Stimulated activated CD4-positive, alpha-beta T cell treated with anti-CD3 and anti-CD28 coated beads, TNF-alpha, amount 100 ng/mL, for 48 hours (primary cell): ENCODE measurements at regions not wholly inside any gene's neighbourhood (a gene's known extent, or its start where the extent isn't known, plus 50 kb on each side); places are given as distances from the start of the nearest gene placed in this dataset.

Experiments
- DNase-seq, 3 donors: peaks; one replicate each; pipeline ENCODE4 v3.0.0-alpha.2; 2020; ENCODE audit warnings: low read depth in 3 of 3

- DNase-seq = no peak
Observed at GRCh38 chrY:19357249-19357648, 387.3 kb downstream of the KDM5D start.

GRCh38 chrY:19356735-19357134, 387.8 kb downstream of the KDM5D start:
- DNase-seq = no peak

GRCh38 chrY:19354857-19355173, 389.7 kb downstream of the KDM5D start:
- no peak for DNase-seq

GRCh38 chrY:19354061-19354856, 390.3 kb downstream of the KDM5D start:
- DNase-seq = no peak

- DNase-seq = no peak
Observed at GRCh38 chrY:19351616-19352015, 392.9 kb downstream of the KDM5D start.

- DNase-seq = no peak
Observed at GRCh38 chrY:19321701-19322100, 422.8 kb downstream of the KDM5D start.

- DNase-seq = no peak
Observed at GRCh38 chrY:19319135-19319534, 425.4 kb downstream of the KDM5D start.

GRCh38 chrY:19317271-19317987, 427.1 kb downstream of the KDM5D start:
- no peak for DNase-seq

- DNase-seq = no peak
Observed at GRCh38 chrY:19307627-19308026, 436.9 kb downstream of the KDM5D start.

- DNase-seq = no peak
Observed at GRCh38 chrY:19303136-19303535, 441.4 kb downstream of the KDM5D start.

- DNase-seq = no peak
Observed at GRCh38 chrY:19290925-19291324, 453.6 kb downstream of the KDM5D start.

GRCh38 chrY:19274076-19274475, 470.4 kb downstream of the KDM5D start:
- no peak for DNase-seq

GRCh38 chrY:19268331-19268730, 476.2 kb downstream of the KDM5D start:
- DNase-seq = no peak

- no peak for DNase-seq
Observed at GRCh38 chrY:19265404-19265803, 479.1 kb downstream of the KDM5D start.

- DNase-seq = no peak
Observed at GRCh38 chrY:19262310-19262709, 482.2 kb downstream of the KDM5D start.

GRCh38 chrY:19232276-19232994, 458.9 kb upstream of the HSFY2 start:
- no peak for DNase-seq

- no peak for DNase-seq
Observed at GRCh38 chrY:19220784-19221183, 447.2 kb upstream of the HSFY2 start.

GRCh38 chrY:19208915-19209314, 435.4 kb upstream of the HSFY2 start:
- no peak for DNase-seq

GRCh38 chrY:19207048-19207447, 433.5 kb upstream of the HSFY2 start:
- DNase-seq = no peak

GRCh38 chrY:19180824-19181223, 407.3 kb upstream of the HSFY2 start:
- DNase-seq = no peak

- no peak for DNase-seq
Observed at GRCh38 chrY:19168202-19168565, 394.6 kb upstream of the HSFY2 start.

- no peak for DNase-seq
Observed at GRCh38 chrY:19167319-19168201, 394.0 kb upstream of the HSFY2 start.
